Panc1 (cell line): ENCODE measurements at regions not wholly inside any gene's neighbourhood (a gene's known extent, or its start where the extent isn't known, plus 50 kb on each side); places are given as distances from the start of the nearest gene placed in this dataset.

Experiments used
- ATAC-seq: fragments of 200-7000 bp; cut with Tn5 transposase; 2 replicates; pipeline ENCODE4 v1.9.1; 2020; ENCODE audit warnings: mild to moderate bottlenecking, moderate library complexity
- BruUV-seq: library from RNA; stranded (reverse); fragments of 400-500 nt; replicated peaks from 2 replicates; lab custom pipeline; 2021; lab: Mats Ljungman, UMichigan
- CTCF ChIA-PET: fragments of 300-600 bp; sonication (Branson Sonifier 250); formaldehyde crosslinking; loops from one replicate; lab custom pipeline; 2022; ENCODE audit warnings: antibody characterized with exemption; lab: Charles Lee
- POLR2A ChIA-PET: fragments of 300-600 bp; sonication (Branson Sonifier 250); formaldehyde crosslinking; loops from one replicate; lab custom pipeline; 2022; ENCODE audit warnings: antibody characterized with exemption; lab: Charles Lee
- DNase-seq: peaks from one replicate; pipeline ENCODE4 v3.0.0-alpha.2; 2010; ENCODE audit warnings: low read depth, low spot score
- H3K27ac ChIP-seq: 2 replicates; pipeline ENCODE4 v1.5.1; 2011; ENCODE audit warnings: mild to moderate bottlenecking, low read length, inconsistent platforms
- H3K27me3 ChIP-seq: fragments of 200-500 bp; sonication (Bioruptor generic); 2 replicates; pipeline ENCODE4 v1.6.0; 2014; ENCODE audit warnings: low read length, inconsistent platforms; ENCODE audit not compliant: control insufficient read depth, insufficient read depth
- H3K36me3 ChIP-seq: fragments of 200-500 bp; sonication (Bioruptor generic); 2 replicates; pipeline ENCODE4 v1.5.1; 2014; ENCODE audit warnings: inconsistent platforms, mild to moderate bottlenecking, low read length, moderate library complexity; ENCODE audit not compliant: control insufficient read depth, insufficient read depth
- H3K4me1 ChIP-seq: 2 replicates; pipeline ENCODE4 v1.5.1; 2011; ENCODE audit warnings: inconsistent platforms, mild to moderate bottlenecking, low read length, moderate library complexity; ENCODE audit not compliant: control insufficient read depth, insufficient read depth
- H3K4me3 ChIP-seq, 2 experiments: 2 replicates each; pipeline ENCODE4 v1.5.1; 2011 to 2012; ENCODE audit warnings: low read depth in 2 of 2, low read length in 2 of 2, mild to moderate bottlenecking in 2 of 2, inconsistent platforms in 1 of 2, moderate library complexity in 1 of 2
- H3K9me3 ChIP-seq: fragments of 200-500 bp; sonication (Bioruptor generic); 2 replicates; pipeline ENCODE4 v1.5.1; 2014; ENCODE audit warnings: low read depth, mild to moderate bottlenecking, inconsistent platforms, low read length, moderate library complexity; ENCODE audit not compliant: control insufficient read depth, insufficient read depth
- POLR2AphosphoS5 ChIP-seq: IDR thresholded peaks from 2 replicates; pipeline ENCODE4 v1.6.1; 2012; ENCODE audit warnings: mild to moderate bottlenecking, low read depth, low read length, moderate library complexity
- REST ChIP-seq, 2 experiments: IDR thresholded peaks; 2 replicates each; pipeline ENCODE4 v1.6.1; 2011 to 2012; ENCODE audit warnings: low read depth in 2 of 2, control low read depth in 1 of 2, low read length in 1 of 2, mild to moderate bottlenecking in 1 of 2, moderate library complexity in 1 of 2; ENCODE audit not compliant: insufficient read depth in 1 of 2
- SIN3A ChIP-seq: IDR thresholded peaks from 2 replicates; pipeline ENCODE4 v1.6.1; 2012; ENCODE audit warnings: low read depth, mild to moderate bottlenecking, low read length, moderate library complexity, borderline replicate concordance; ENCODE audit not compliant: insufficient read depth
- TCF7L2 ChIP-seq: IDR thresholded peaks from 2 replicates; pipeline ENCODE4 v1.6.1; 2011; ENCODE audit warnings: mild to moderate bottlenecking, low read depth, low read length, inconsistent platforms
- in situ Hi-C: cut with HindIII; loops from 2 replicates; pipeline ENCODE4 v1.10.0; 2016; ENCODE audit warnings: low sequenced_read_pairs, low pct_unique_long_range_greater_than_20kb
- intact Hi-C: fragments of 100-400 bp; cut with micrococcal nuclease; formaldehyde crosslinking; loops from one replicate; pipeline ENCODE4 v1.10.0; 2022; ENCODE audit not compliant: unreplicated experiment
- TF ChIP-seq, protein P1 (sequence below): fragments of 450-650 bp; IDR thresholded peaks from 2 replicates; pipeline ENCODE4 v1.5.1; 2017; ENCODE audit warnings: mild to moderate bottlenecking

GRCh38 chr10:63717027-63717715 lies 196.0 kb downstream of the REEP3 start:
- TF ChIP-seq REST (IDR thresholded peaks at IDR 0.05; ENCODE audit: insufficient read depth in 1 of 2, low read depth in 2 of 2, low read length in 1 of 2) = no peak
- TF ChIP-seq POLR2AphosphoS5 = no peak
- no peak for TF ChIP-seq TCF7L2
- TF ChIP-seq SIN3A = no peak
- TF ChIP-seq, protein P1, sequence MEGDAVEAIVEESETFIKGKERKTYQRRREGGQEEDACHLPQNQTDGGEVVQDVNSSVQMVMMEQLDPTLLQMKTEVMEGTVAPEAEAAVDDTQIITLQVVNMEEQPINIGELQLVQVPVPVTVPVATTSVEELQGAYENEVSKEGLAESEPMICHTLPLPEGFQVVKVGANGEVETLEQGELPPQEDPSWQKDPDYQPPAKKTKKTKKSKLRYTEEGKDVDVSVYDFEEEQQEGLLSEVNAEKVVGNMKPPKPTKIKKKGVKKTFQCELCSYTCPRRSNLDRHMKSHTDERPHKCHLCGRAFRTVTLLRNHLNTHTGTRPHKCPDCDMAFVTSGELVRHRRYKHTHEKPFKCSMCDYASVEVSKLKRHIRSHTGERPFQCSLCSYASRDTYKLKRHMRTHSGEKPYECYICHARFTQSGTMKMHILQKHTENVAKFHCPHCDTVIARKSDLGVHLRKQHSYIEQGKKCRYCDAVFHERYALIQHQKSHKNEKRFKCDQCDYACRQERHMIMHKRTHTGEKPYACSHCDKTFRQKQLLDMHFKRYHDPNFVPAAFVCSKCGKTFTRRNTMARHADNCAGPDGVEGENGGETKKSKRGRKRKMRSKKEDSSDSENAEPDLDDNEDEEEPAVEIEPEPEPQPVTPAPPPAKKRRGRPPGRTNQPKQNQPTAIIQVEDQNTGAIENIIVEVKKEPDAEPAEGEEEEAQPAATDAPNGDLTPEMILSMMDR = no peak
- Histone ChIP-seq H3K27me3 (no peaks in the 10 kb centered on the region), H3K27ac (no peak overlapping the region; the same call in 1 of the 2 replicates), H3K4me3 (no peak overlapping the region), H3K36me3 (no peaks in the 10 kb centered on the region), H3K9me3 (no peaks in the 10 kb centered on the region), H3K4me1 (peaks cover 49% of the 10 kb centered on the region)
- POLR2A ChIA-PET = interaction anchor here (1.1 kb wide), 1 partner anchor 16 kb away, joined by 3 read pairs; no protein-coding TSS in a partner anchor
- ATAC-seq (no peak), DNase-seq (no peak)
- in situ Hi-C loops = loop anchor here (25.0 kb wide), 1 partner anchor 530 kb away; no protein-coding TSS in a partner anchor
- no TSS peak for BruUV-seq
- CTCF ChIA-PET = interaction anchor here (0.6 kb wide), 1 partner anchor 378 kb away, joined by 3 read pairs; no protein-coding TSS in a partner anchor
- intact Hi-C loops = loop anchor here (10.0 kb wide), 1 partner anchor 252 kb away; the partner anchor contains the start of gene JMJD1C

GRCh38 chr10:63718006-63718405 lies 196.8 kb downstream of the REEP3 start:
- no peaks in the 10 kb centered on the region for H3K27me3 ChIP-seq
- intact Hi-C loops = loop anchor here (10.0 kb wide), 1 partner anchor 253 kb away; the partner anchor contains the start of gene JMJD1C
- ATAC-seq = 0 out of 2 replicates have a peak, but pooled peaks have one; percentile 16
- DNase-seq = no peak
- TF ChIP-seq POLR2AphosphoS5 = no peak
- TF ChIP-seq, protein P1 = no peak
- no peak for TF ChIP-seq REST (IDR thresholded peaks at IDR 0.05; ENCODE audit: insufficient read depth in 1 of 2, low read depth in 2 of 2, low read length in 1 of 2)
- no peak for TF ChIP-seq SIN3A
- TF ChIP-seq TCF7L2 = no peak
- H3K4me3 ChIP-seq = no peak overlapping the region
- H3K27ac ChIP-seq = peak overlapping the region; percentile 24; the same call in 1 of the 2 replicates
- no TSS peak for BruUV-seq
- CTCF ChIA-PET = interaction anchor here (0.6 kb wide), 1 partner anchor 243 kb away, joined by 3 read pairs; no protein-coding TSS in a partner anchor
- H3K4me1 ChIP-seq = peaks cover 40% of the 10 kb centered on the region
- POLR2A ChIA-PET = interaction anchor here (0.6 to 1.1 kb wide), 2 partner anchors 87 to 461 kb away, joined by 5 to 11 read pairs; no protein-coding TSS in a partner anchor
- H3K9me3 ChIP-seq = no peaks in the 10 kb centered on the region
- no peaks in the 10 kb centered on the region for H3K36me3 ChIP-seq
- in situ Hi-C loops = loop anchor here (25.0 kb wide), 1 partner anchor 531 kb away; no protein-coding TSS in a partner anchor
